Endodermal cell (in vitro differentiated cells): ENCODE measurements at regions not wholly inside any gene's neighbourhood (a gene's known extent, or its start where the extent isn't known, plus 50 kb on each side); places are given as distances from the start of the nearest gene placed in this dataset.

Experiments used
- DNase-seq: peaks from one replicate; pipeline ENCODE4 v3.0.0-alpha.2; 2017
- H3K27ac ChIP-seq: 2 replicates; pipeline ENCODE4 v1.5.1; 2013; ENCODE audit warnings: mild to moderate bottlenecking, low read depth, low read length, moderate library complexity
- H3K27me3 ChIP-seq: 2 replicates; pipeline ENCODE4 v1.6.1; 2013; ENCODE audit warnings: mild to moderate bottlenecking, low read length, moderate library complexity; ENCODE audit not compliant: insufficient read depth, control insufficient read depth, poor library complexity, severe bottlenecking
- H3K36me3 ChIP-seq: 2 replicates; pipeline ENCODE4 v1.7.0; 2013; ENCODE audit warnings: mild to moderate bottlenecking, low read length, moderate library complexity; ENCODE audit not compliant: control insufficient read depth, insufficient read depth
- H3K4me1 ChIP-seq: one replicate; pipeline ENCODE4 v1.7.0; 2013; ENCODE audit warnings: low read length; ENCODE audit not compliant: control insufficient read depth, insufficient read depth
- H3K4me3 ChIP-seq: 2 replicates; pipeline ENCODE4 v1.5.1; 2013; ENCODE audit warnings: mild to moderate bottlenecking, low read length, moderate library complexity
- H3K9ac ChIP-seq: 2 replicates; pipeline ENCODE4 v1.6.1; 2013; ENCODE audit warnings: mild to moderate bottlenecking, low read length, moderate library complexity; ENCODE audit not compliant: poor library complexity, severe bottlenecking; ENCODE audit errors: extremely low read depth
- H3K9me3 ChIP-seq: 2 replicates; pipeline ENCODE4 v1.6.1; 2013; ENCODE audit warnings: mild to moderate bottlenecking, low read length, moderate library complexity; ENCODE audit not compliant: control insufficient read depth
- H3K27ac Mint-ChIP-seq: 2 replicates; pipeline ENCODE4 v1.8.0; 2020; ENCODE audit warnings: mixed read lengths
- H3K27me3 Mint-ChIP-seq: 2 replicates; pipeline ENCODE4 v1.8.0; 2021; ENCODE audit warnings: mild to moderate bottlenecking, mixed read lengths; ENCODE audit not compliant: insufficient read depth
- H3K36me3 Mint-ChIP-seq: 2 replicates; pipeline ENCODE4 v1.8.0; 2020; ENCODE audit warnings: low read depth, mixed read lengths
- H3K4me1 Mint-ChIP-seq: 2 replicates; pipeline ENCODE4 v1.8.0; 2020; ENCODE audit warnings: mixed read lengths
- H3K4me3 Mint-ChIP-seq: 2 replicates; pipeline ENCODE4 v1.8.0; 2020; ENCODE audit warnings: mild to moderate bottlenecking, moderate library complexity, mixed read lengths
- H3K9me3 Mint-ChIP-seq: 2 replicates; pipeline ENCODE4 v1.8.0; 2020; ENCODE audit warnings: mild to moderate bottlenecking, mixed read lengths
- WGBS, 2 experiments: methylation state at CpG; one replicate each; pipeline versions ENCODE4 v1.1.5 to v1.1.7; 2013; ENCODE audit warnings: missing lambda C conversion rate in 2 of 2, mixed read lengths in 1 of 2; ENCODE audit not compliant: insufficient coverage in 1 of 2, insufficient read length in 1 of 2; 5-methylcytosine and 5-hydroxymethylcytosine counted together
- TF ChIP-seq, protein P1 (sequence below): fragments of 200-600 bp; sonication (generic); conservative IDR thresholded peaks from 2 replicates; pipeline ENCODE4 v1.5.0; 2021; ENCODE audit warnings: antibody characterized with exemption, mild to moderate bottlenecking

DNA sequence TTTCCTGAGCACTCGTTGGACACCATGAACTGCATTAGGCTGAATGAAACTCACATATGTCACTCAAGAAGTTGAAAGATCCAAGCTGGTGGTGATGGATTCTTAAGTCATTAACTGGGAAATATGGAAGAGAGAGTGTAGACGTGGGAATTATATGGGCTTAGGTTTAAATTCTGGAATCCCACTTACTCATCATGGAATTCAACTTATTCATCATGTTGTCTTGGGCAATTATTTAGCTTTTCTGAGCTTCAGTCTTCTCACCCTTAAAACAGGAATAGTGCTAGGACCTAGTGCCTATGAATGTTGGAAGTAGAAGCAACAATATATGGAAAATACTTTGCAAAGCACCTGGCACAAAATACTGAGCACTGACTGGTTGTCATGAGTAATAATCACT is 292.4 kb upstream of the TBX3 start:
- no peak overlapping the region for H3K27ac ChIP-seq
- no peaks in the 10 kb centered on the region for H3K4me1 Mint-ChIP-seq
- TF ChIP-seq, protein P1, sequence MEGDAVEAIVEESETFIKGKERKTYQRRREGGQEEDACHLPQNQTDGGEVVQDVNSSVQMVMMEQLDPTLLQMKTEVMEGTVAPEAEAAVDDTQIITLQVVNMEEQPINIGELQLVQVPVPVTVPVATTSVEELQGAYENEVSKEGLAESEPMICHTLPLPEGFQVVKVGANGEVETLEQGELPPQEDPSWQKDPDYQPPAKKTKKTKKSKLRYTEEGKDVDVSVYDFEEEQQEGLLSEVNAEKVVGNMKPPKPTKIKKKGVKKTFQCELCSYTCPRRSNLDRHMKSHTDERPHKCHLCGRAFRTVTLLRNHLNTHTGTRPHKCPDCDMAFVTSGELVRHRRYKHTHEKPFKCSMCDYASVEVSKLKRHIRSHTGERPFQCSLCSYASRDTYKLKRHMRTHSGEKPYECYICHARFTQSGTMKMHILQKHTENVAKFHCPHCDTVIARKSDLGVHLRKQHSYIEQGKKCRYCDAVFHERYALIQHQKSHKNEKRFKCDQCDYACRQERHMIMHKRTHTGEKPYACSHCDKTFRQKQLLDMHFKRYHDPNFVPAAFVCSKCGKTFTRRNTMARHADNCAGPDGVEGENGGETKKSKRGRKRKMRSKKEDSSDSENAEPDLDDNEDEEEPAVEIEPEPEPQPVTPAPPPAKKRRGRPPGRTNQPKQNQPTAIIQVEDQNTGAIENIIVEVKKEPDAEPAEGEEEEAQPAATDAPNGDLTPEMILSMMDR: no peak
- H3K4me3 Mint-ChIP-seq: no peak overlapping the region
- H3K27me3 Mint-ChIP-seq: peaks cover 23% of the 10 kb centered on the region
- H3K27ac Mint-ChIP-seq: no peak overlapping the region
- no peak for DNase-seq
- WGBS, 2 experiments: 83 to 92% methylated on average over 2 of the region's 2 CpGs
- no peaks in the 10 kb centered on the region for H3K36me3 ChIP-seq
- H3K4me3 ChIP-seq: no peak overlapping the region
- H3K27me3 ChIP-seq: peaks cover 5% of the 10 kb centered on the region
- no peaks in the 10 kb centered on the region for H3K36me3 Mint-ChIP-seq
- H3K9ac ChIP-seq: no peak overlapping the region
- H3K9me3 Mint-ChIP-seq: no peaks in the 10 kb centered on the region
- no peaks in the 10 kb centered on the region for H3K9me3 ChIP-seq
- no peaks in the 10 kb centered on the region for H3K4me1 ChIP-seq

DNA sequence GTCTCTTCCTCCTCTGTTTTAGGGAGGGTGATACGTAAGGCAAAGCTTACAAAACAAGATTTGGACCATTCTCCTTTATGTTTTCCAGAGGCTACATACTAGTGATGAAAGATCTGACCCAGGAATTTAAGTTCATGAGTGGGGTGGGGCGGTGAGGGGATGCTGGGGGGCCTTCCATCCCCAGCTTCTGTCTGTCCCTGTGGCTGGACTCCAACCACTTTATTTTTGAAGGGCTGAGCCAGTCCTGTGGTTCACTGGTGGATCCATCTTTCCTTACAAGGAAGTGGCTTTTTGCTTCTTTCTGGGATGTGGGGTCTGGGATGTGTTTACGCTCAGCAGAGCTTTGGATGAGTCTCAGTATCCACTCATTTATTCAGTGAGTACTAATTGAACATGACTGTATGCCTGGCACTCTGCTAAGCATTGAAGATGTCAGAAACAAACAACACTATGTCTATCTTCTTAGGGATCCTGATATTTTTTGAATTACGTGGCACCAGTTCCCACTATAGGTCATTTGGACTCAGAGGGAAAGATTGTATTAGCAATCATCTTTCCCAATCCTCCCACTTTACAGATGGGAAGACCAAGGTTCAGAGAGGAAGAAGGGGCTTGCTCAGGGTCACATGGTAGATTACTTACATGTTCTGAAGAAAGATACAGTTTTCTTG is 291.8 kb upstream of the TBX3 start:
- no peaks in the 10 kb centered on the region for H3K4me1 Mint-ChIP-seq
- no peaks in the 10 kb centered on the region for H3K9me3 Mint-ChIP-seq
- H3K4me1 ChIP-seq: no peaks in the 10 kb centered on the region
- no peak overlapping the region for H3K9ac ChIP-seq
- no peak overlapping the region for H3K4me3 ChIP-seq
- H3K27me3 Mint-ChIP-seq: peaks cover 21% of the 10 kb centered on the region
- no peak overlapping the region for H3K27ac ChIP-seq
- H3K9me3 ChIP-seq: no peaks in the 10 kb centered on the region
- WGBS, 2 experiments: 79 to 100% methylated on average over 1 to 4 of the region's 4 CpGs
- H3K27ac Mint-ChIP-seq: no peak overlapping the region
- no peak for DNase-seq
- TF ChIP-seq, protein P1: no peak
- H3K36me3 Mint-ChIP-seq: no peaks in the 10 kb centered on the region
- H3K4me3 Mint-ChIP-seq: no peak overlapping the region
- H3K36me3 ChIP-seq: no peaks in the 10 kb centered on the region
- peaks cover 5% of the 10 kb centered on the region for H3K27me3 ChIP-seq

GRCh38 chr12:114974826-114975639 is 291.1 kb upstream of the TBX3 start:
- Histone ChIP-seq H3K4me3 (no peak overlapping the region), H3K9me3 (no peaks in the 10 kb centered on the region), H3K4me1 (no peaks in the 10 kb centered on the region), H3K27ac (no peak overlapping the region), H3K36me3 (no peaks in the 10 kb centered on the region), H3K27me3 (peaks cover 5% of the 10 kb centered on the region), H3K9ac (no peak overlapping the region)
- Mint-ChIP-seq H3K4me1 (no peaks in the 10 kb centered on the region), H3K36me3 (no peaks in the 10 kb centered on the region), H3K27ac (no peak overlapping the region), H3K4me3 (no peak overlapping the region), H3K9me3 (no peaks in the 10 kb centered on the region), H3K27me3 (peaks cover 21% of the 10 kb centered on the region)
- TF ChIP-seq, protein P1: no peak
- DNase-seq: no peak
- 89 to 94% methylated on average over 2 to 5 of the region's 6 CpGs for WGBS, 2 experiments
